Caco-2 (cell line): ENCODE measurements at regions not wholly inside any gene's neighbourhood (a gene's known extent, or its start where the extent isn't known, plus 50 kb on each side); places are given as distances from the start of the nearest gene placed in this dataset.

ENCODE experiments used
- BruUV-seq: library from RNA; stranded (reverse); fragments of 400-500 nt; replicated peaks from 2 replicates; lab custom pipeline; 2021; lab: Mats Ljungman, UMichigan
- CTCF ChIA-PET: fragments of 300-600 bp; sonication (Branson Sonifier 250); formaldehyde crosslinking; loops from one replicate; lab custom pipeline; 2022; ENCODE audit warnings: antibody characterized with exemption; lab: Charles Lee
- POLR2A ChIA-PET: fragments of 300-600 bp; sonication (Branson Sonifier 250); formaldehyde crosslinking; loops from one replicate; lab custom pipeline; 2022; ENCODE audit warnings: antibody characterized with exemption; lab: Charles Lee
- DNase-seq, 2 experiments: peaks; one replicate each; pipeline versions ENCODE4 v3.0.0 to v3.0.0-alpha.2; 2020 to 2022
- H3K27me3 ChIP-seq: replicated peaks from 2 replicates; pipeline ENCODE4 v1.6.0; 2011; ENCODE audit warnings: low read length; ENCODE audit not compliant: control insufficient read depth, insufficient read depth
- H3K36me3 ChIP-seq: 2 replicates; pipeline ENCODE4 v1.5.1; 2011; ENCODE audit warnings: low read length; ENCODE audit not compliant: control insufficient read depth, insufficient read depth
- H3K4me1 ChIP-seq: fragments of 250-450 bp; sonication (Bioruptor Pico); 2 replicates; pipeline ENCODE4 v1.5.1; 2020; ENCODE audit warnings: mild to moderate bottlenecking
- H3K4me3 ChIP-seq: 2 replicates; pipeline ENCODE4 v1.5.1; 2011; ENCODE audit warnings: low read depth, mild to moderate bottlenecking, control low read depth, low read length
- H3K9me3 ChIP-seq: fragments of 250-450 bp; sonication (Bioruptor Pico); 2 replicates; pipeline ENCODE4 v1.5.1; 2020; ENCODE audit warnings: mild to moderate bottlenecking, moderate library complexity
- H3K27ac Mint-ChIP-seq: one replicate; pipeline ENCODE4 v1.8.0; 2022; ENCODE audit warnings: mixed read lengths; ENCODE audit not compliant: unreplicated experiment
- H3K27me3 Mint-ChIP-seq: one replicate; pipeline ENCODE4 v1.8.0; 2022; ENCODE audit warnings: mixed read lengths; ENCODE audit not compliant: insufficient read depth, unreplicated experiment
- H3K36me3 Mint-ChIP-seq: one replicate; pipeline ENCODE4 v1.8.0; 2022; ENCODE audit warnings: mild to moderate bottlenecking, mixed read lengths; ENCODE audit not compliant: insufficient read depth, unreplicated experiment
- H3K4me1 Mint-ChIP-seq: one replicate; pipeline ENCODE4 v1.8.0; 2022; ENCODE audit warnings: low read depth, mixed read lengths; ENCODE audit not compliant: unreplicated experiment
- H3K4me3 Mint-ChIP-seq: one replicate; pipeline ENCODE4 v1.8.0; 2022; ENCODE audit warnings: mild to moderate bottlenecking, moderate library complexity, mixed read lengths; ENCODE audit not compliant: unreplicated experiment
- H3K9me3 Mint-ChIP-seq: one replicate; pipeline ENCODE4 v1.8.0; 2022; ENCODE audit warnings: mixed read lengths; ENCODE audit not compliant: unreplicated experiment
- intact Hi-C: fragments of 100-400 bp; cut with micrococcal nuclease; formaldehyde crosslinking; loops from one replicate; pipeline ENCODE4 v1.10.0; 2022; ENCODE audit not compliant: unreplicated experiment
- TF ChIP-seq, protein P1 (sequence below), 2 experiments: fragments of 200-600 bp in 1 of 2; IDR thresholded peaks; 1 replicate in 1 of 2; 2 replicates in 1 of 2; pipeline versions ENCODE4 v1.5.1 to v1.8.0; 2011 to 2022; ENCODE audit warnings: antibody characterized with exemption in 1 of 2, control low read depth in 1 of 2, inconsistent platforms in 1 of 2, low read depth in 1 of 2, low read length in 1 of 2, mild to moderate bottlenecking in 1 of 2, moderate library complexity in 1 of 2; ENCODE audit not compliant: insufficient read depth in 1 of 2, severe bottlenecking in 1 of 2, unreplicated experiment in 1 of 2

GRCh38 chr4:16431866-16432265, 205.6 kb upstream of the TAPT1 start:
- Mint-ChIP-seq H3K4me3 (no peak overlapping the region), H3K9me3 (no peaks in the 10 kb centered on the region), H3K27me3 (peaks cover 3% of the 10 kb centered on the region), H3K27ac (no peak overlapping the region), H3K4me1 (no peaks in the 10 kb centered on the region), H3K36me3 (no peaks in the 10 kb centered on the region)
- no peaks in the 10 kb centered on the region for H3K36me3 ChIP-seq
- 0 out of 2 replicates have a peak, but pooled peaks cover under 1% of the 10 kb centered on the region for H3K9me3 ChIP-seq
- TF ChIP-seq, protein P1, sequence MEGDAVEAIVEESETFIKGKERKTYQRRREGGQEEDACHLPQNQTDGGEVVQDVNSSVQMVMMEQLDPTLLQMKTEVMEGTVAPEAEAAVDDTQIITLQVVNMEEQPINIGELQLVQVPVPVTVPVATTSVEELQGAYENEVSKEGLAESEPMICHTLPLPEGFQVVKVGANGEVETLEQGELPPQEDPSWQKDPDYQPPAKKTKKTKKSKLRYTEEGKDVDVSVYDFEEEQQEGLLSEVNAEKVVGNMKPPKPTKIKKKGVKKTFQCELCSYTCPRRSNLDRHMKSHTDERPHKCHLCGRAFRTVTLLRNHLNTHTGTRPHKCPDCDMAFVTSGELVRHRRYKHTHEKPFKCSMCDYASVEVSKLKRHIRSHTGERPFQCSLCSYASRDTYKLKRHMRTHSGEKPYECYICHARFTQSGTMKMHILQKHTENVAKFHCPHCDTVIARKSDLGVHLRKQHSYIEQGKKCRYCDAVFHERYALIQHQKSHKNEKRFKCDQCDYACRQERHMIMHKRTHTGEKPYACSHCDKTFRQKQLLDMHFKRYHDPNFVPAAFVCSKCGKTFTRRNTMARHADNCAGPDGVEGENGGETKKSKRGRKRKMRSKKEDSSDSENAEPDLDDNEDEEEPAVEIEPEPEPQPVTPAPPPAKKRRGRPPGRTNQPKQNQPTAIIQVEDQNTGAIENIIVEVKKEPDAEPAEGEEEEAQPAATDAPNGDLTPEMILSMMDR (IDR thresholded peaks at IDR 0.05; ENCODE audit: insufficient read depth in 1 of 2, low read depth in 1 of 2, low read length in 1 of 2, severe bottlenecking in 1 of 2, unreplicated experiment in 1 of 2): no peak
- no TSS peak for BruUV-seq
- no peak overlapping the region for H3K4me3 ChIP-seq
- no peaks in the 10 kb centered on the region for H3K4me1 ChIP-seq
- ChIA-PET POLR2A (no interaction called here), CTCF (no interaction called here)
- H3K27me3 ChIP-seq: no peaks in the 10 kb centered on the region
- intact Hi-C loops: no loop called here
- DNase-seq: no peak

- Mint-ChIP-seq H3K4me1 (no peaks in the 10 kb centered on the region), H3K9me3 (peaks cover 12% of the 10 kb centered on the region), H3K4me3 (no peak overlapping the region), H3K27ac (no peak overlapping the region), H3K36me3 (no peaks in the 10 kb centered on the region), H3K27me3 (peaks cover 9% of the 10 kb centered on the region)
- ChIA-PET POLR2A (no interaction called here), CTCF (no interaction called here)
- Histone ChIP-seq H3K4me1 (no peaks in the 10 kb centered on the region), H3K36me3 (no peaks in the 10 kb centered on the region), H3K4me3 (no peak overlapping the region), H3K9me3 (no peaks in the 10 kb centered on the region), H3K27me3 (no peaks in the 10 kb centered on the region)
- intact Hi-C loops: no loop called here
- no peak for DNase-seq
- TF ChIP-seq, protein P1 (IDR thresholded peaks at IDR 0.05; ENCODE audit: insufficient read depth in 1 of 2, low read depth in 1 of 2, low read length in 1 of 2, severe bottlenecking in 1 of 2, unreplicated experiment in 1 of 2): no peak
- BruUV-seq: no TSS peak
Measured at GRCh38 chr4:16418814-16419213, 192.5 kb upstream of the TAPT1 start.

DNA sequence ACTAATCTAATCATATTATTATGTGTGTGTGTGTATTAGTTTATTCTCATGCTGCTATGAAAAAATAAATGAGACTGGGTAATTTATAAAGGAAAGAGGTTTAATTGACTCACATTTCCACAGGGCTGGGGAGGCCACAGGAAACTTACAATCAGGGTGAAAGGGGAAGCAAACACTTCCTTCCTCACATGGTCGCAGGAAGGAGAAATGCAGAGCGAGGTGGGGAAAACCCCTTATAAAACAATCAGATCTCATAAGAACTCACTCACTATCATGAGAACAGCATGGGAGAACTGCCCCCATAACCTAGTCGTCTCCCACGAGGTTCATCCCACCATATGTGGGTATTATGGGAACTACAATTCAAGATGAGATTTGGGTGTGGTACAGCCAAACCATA, 190.9 kb upstream of the TAPT1 start:
- Mint-ChIP-seq H3K36me3 (no peaks in the 10 kb centered on the region), H3K9me3 (peaks cover 12% of the 10 kb centered on the region), H3K4me3 (no peak overlapping the region), H3K4me1 (no peaks in the 10 kb centered on the region), H3K27me3 (peaks cover 11% of the 10 kb centered on the region), H3K27ac (no peak overlapping the region)
- intact Hi-C loops: no loop called here
- H3K9me3 ChIP-seq: no peaks in the 10 kb centered on the region
- H3K27me3 ChIP-seq: no peaks in the 10 kb centered on the region
- TF ChIP-seq, protein P1 (IDR thresholded peaks at IDR 0.05; ENCODE audit: insufficient read depth in 1 of 2, low read depth in 1 of 2, low read length in 1 of 2, severe bottlenecking in 1 of 2, unreplicated experiment in 1 of 2): no peak
- POLR2A ChIA-PET: no interaction called here
- H3K4me1 ChIP-seq: no peaks in the 10 kb centered on the region
- H3K36me3 ChIP-seq: no peaks in the 10 kb centered on the region
- H3K4me3 ChIP-seq: no peak overlapping the region
- no TSS peak for BruUV-seq
- DNase-seq: no peak
- CTCF ChIA-PET: no interaction called here
